ENCODE measurements at regions not wholly inside any gene's neighbourhood (a gene's known extent, or its start where the extent isn't known, plus 50 kb on each side); places are given as distances from the start of the nearest gene placed in this dataset.

DNA sequence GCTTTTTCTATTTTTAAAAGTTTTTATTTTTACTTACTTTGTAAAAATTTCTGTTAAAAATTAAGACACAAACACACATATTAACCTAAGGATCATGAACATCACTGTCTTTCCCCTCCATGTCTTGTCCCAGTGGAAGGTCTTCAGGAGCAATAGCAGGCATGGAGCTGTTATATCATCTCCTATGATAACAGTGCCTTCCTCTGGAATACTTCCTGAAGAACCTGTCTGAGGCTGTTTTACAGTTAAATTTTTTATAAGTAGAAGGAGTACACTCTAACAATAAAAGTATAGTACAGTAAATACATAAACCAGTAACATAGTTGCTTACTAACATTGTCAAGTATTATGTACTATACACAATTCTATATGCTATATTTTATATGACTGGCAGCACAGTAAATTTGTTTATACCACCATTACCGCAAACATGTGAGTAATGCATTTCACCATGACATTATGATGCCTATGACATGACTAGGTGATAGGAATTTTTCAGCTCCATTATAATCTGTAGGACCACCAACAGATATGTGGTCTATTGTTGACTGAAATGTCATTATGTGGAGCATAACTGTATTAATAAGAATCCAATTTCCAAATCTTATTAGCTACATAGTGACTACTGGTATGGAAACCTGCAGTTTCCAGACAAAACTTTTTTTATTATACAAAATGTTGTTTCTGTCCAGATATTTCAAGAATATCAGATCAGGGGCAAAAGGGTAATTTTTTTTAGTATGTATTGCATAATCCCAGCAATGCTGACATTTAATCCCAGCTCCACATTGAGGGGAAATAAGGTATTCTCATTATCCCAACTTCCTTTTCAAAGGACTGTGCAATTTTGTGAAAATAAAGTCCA is 337.2 kb upstream of the SLC39A10 start:
- DNase-seq (ENCODE audit: extremely low spot score, unreplicated experiment): no peak
- Mint-ChIP-seq H3K4me3 (ENCODE audit: unreplicated experiment) (no peak overlapping the region), H3K27me3 (ENCODE audit: unreplicated experiment) (peaks cover 28% of the 10 kb centered on the region), H3K9me3 (ENCODE audit: unreplicated experiment) (no peaks in the 10 kb centered on the region), H3K4me1 (ENCODE audit: unreplicated experiment) (peaks cover 12% of the 10 kb centered on the region), H3K27ac (ENCODE audit: unreplicated experiment) (no peak overlapping the region), H3K36me3 (ENCODE audit: unreplicated experiment) (no peaks in the 10 kb centered on the region)
- TF ChIP-seq, protein P1, sequence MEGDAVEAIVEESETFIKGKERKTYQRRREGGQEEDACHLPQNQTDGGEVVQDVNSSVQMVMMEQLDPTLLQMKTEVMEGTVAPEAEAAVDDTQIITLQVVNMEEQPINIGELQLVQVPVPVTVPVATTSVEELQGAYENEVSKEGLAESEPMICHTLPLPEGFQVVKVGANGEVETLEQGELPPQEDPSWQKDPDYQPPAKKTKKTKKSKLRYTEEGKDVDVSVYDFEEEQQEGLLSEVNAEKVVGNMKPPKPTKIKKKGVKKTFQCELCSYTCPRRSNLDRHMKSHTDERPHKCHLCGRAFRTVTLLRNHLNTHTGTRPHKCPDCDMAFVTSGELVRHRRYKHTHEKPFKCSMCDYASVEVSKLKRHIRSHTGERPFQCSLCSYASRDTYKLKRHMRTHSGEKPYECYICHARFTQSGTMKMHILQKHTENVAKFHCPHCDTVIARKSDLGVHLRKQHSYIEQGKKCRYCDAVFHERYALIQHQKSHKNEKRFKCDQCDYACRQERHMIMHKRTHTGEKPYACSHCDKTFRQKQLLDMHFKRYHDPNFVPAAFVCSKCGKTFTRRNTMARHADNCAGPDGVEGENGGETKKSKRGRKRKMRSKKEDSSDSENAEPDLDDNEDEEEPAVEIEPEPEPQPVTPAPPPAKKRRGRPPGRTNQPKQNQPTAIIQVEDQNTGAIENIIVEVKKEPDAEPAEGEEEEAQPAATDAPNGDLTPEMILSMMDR (IDR thresholded peaks at IDR 0.05): no peak

DNA sequence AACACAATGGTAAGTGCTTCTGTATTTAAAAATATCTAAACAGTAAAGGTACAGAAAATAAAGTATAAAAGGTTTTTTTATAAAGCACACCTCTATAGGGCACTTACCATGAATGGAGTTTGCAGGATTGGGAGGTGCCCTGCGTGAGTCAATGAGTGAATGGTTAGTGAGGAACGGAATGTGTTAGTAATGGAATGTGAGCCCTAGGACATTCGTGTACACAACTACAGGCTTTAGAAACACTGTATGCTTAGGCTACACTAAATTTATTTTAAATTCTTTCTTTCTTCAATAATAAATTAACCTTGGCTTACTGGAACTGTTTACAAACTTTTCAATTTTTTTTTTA is 337.9 kb upstream of the SLC39A10 start:
- Mint-ChIP-seq H3K4me1 (ENCODE audit: unreplicated experiment) (peaks cover 12% of the 10 kb centered on the region), H3K27me3 (ENCODE audit: unreplicated experiment) (peaks cover 21% of the 10 kb centered on the region), H3K4me3 (ENCODE audit: unreplicated experiment) (no peak overlapping the region), H3K27ac (ENCODE audit: unreplicated experiment) (no peak overlapping the region), H3K9me3 (ENCODE audit: unreplicated experiment) (no peaks in the 10 kb centered on the region), H3K36me3 (ENCODE audit: unreplicated experiment) (no peaks in the 10 kb centered on the region)
- DNase-seq (ENCODE audit: extremely low spot score, unreplicated experiment): no peak
- TF ChIP-seq, protein P1 (IDR thresholded peaks at IDR 0.05): no peak

DNA sequence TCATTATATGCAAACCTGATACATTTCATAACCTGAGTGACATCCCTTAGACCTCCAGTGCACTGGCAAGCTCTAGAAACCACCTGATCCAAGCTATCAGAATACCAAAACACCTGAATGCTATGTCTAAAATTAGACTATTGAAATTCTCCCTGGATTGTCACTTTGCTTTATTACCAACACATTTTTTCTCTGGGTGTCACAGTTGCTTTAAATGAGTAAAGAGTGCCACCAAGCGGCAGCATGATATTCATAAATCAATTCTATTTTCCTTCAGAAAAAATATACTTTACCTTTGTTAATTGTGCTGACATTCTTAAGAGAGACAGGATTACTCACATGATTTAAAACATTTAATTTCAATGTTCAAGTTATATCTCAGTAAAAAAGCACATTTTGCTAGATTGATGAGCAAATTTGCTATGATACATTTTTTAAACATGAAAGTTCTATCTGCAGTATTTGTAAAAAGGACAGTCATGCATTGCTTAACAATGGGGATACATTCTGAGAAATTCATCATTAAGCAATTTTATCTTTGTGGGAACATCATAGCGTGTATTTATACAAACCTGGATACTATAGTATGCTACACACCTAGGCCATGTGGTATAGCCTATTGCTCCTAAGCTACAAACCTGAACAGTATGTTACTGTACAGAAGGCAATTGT is 338.4 kb upstream of the SLC39A10 start:
- Mint-ChIP-seq H3K4me3 (ENCODE audit: unreplicated experiment) (no peak overlapping the region), H3K4me1 (ENCODE audit: unreplicated experiment) (peaks cover 12% of the 10 kb centered on the region), H3K9me3 (ENCODE audit: unreplicated experiment) (no peaks in the 10 kb centered on the region), H3K27me3 (ENCODE audit: unreplicated experiment) (peaks cover 18% of the 10 kb centered on the region), H3K36me3 (ENCODE audit: unreplicated experiment) (no peaks in the 10 kb centered on the region), H3K27ac (ENCODE audit: unreplicated experiment) (no peak overlapping the region)
- TF ChIP-seq, protein P1 (IDR thresholded peaks at IDR 0.05): peak; percentile 70
- DNase-seq (ENCODE audit: extremely low spot score, unreplicated experiment): no peak

DNA sequence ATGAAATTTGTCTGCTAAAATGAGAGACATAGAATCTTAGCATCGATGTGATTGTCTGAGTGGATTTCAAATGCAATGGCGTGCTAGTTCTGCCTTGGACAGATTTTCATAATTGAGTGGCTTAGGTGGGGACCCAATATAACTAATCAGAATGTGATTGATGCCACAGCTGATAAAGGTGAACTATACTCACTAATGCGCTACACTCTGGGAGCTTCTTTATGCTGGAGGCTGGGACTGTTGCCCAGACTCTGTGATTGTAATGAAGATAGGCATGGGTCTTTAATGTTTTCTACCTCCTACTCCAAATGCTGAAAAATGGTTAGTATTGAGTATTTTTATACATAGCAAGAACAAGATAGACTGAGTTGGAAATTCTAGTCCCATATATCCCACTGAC is 339.5 kb upstream of the SLC39A10 start:
- no peak overlapping the region for H3K27ac Mint-ChIP-seq (ENCODE audit: unreplicated experiment)
- TF ChIP-seq, protein P1 (IDR thresholded peaks at IDR 0.05): no peak
- H3K4me1 Mint-ChIP-seq (ENCODE audit: unreplicated experiment): peaks cover 11% of the 10 kb centered on the region
- no peaks in the 10 kb centered on the region for H3K9me3 Mint-ChIP-seq (ENCODE audit: unreplicated experiment)
- H3K4me3 Mint-ChIP-seq (ENCODE audit: unreplicated experiment): no peak overlapping the region
- H3K27me3 Mint-ChIP-seq (ENCODE audit: unreplicated experiment): peaks cover 18% of the 10 kb centered on the region
- no peaks in the 10 kb centered on the region for H3K36me3 Mint-ChIP-seq (ENCODE audit: unreplicated experiment)
- no peak for DNase-seq (ENCODE audit: extremely low spot score, unreplicated experiment)

DNA sequence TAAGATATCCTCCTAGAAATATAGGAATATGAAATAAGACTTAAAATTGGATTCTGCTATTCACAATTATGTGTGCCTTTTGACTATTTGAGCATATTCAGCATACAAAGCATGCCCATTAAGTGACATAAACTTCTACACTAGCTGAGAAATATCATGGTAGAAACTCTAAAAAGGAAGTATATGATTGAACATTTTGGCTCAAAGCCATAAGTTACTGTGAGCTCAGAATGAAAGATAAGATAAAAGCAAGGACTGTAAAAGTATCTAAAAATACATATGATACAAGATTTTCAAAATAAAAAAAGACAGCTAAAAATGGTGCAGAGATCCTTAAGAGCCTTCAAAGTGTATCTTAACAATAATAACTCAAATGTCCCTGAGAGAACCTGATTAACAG is 340.5 kb upstream of the SLC39A10 start:
- peaks cover 8% of the 10 kb centered on the region for H3K4me1 Mint-ChIP-seq (ENCODE audit: unreplicated experiment)
- no peaks in the 10 kb centered on the region for H3K9me3 Mint-ChIP-seq (ENCODE audit: unreplicated experiment)
- H3K36me3 Mint-ChIP-seq (ENCODE audit: unreplicated experiment): no peaks in the 10 kb centered on the region
- no peak for DNase-seq (ENCODE audit: extremely low spot score, unreplicated experiment)
- no peak overlapping the region for H3K4me3 Mint-ChIP-seq (ENCODE audit: unreplicated experiment)
- no peak overlapping the region for H3K27ac Mint-ChIP-seq (ENCODE audit: unreplicated experiment)
- H3K27me3 Mint-ChIP-seq (ENCODE audit: unreplicated experiment): peaks cover 18% of the 10 kb centered on the region
- TF ChIP-seq, protein P1 (IDR thresholded peaks at IDR 0.05): no peak

Data from osteocyte (in vitro differentiated cells).